Forelimb muscle (tissue), 1 donor: ENCODE measurements at regions not wholly inside any gene's neighbourhood (a gene's known extent, or its start where the extent isn't known, plus 50 kb on each side); places are given as distances from the start of the nearest gene placed in this dataset.
A peak's percentile ranks its signal among the peaks of the same experiment; 100 is the strongest.

Source experiments
- DNase-seq: peaks from one replicate; pipeline ENCODE4 v3.0.0-alpha.2; 2013; ENCODE audit warnings: low read depth

- DNase-seq, result no peak
Measured at GRCh38 chr12:94714378-94715114, 64.2 kb upstream of the TMCC3 start.

GRCh38 chr12:94712815-94713515, 62.6 kb upstream of the TMCC3 start:
- no peak for DNase-seq

GRCh38 chr12:94710933-94711332, 60.6 kb upstream of the TMCC3 start:
- DNase-seq, result no peak

GRCh38 chr12:94707892-94708291, 57.5 kb upstream of the TMCC3 start:
- DNase-seq, result peak; percentile 93

DNA sequence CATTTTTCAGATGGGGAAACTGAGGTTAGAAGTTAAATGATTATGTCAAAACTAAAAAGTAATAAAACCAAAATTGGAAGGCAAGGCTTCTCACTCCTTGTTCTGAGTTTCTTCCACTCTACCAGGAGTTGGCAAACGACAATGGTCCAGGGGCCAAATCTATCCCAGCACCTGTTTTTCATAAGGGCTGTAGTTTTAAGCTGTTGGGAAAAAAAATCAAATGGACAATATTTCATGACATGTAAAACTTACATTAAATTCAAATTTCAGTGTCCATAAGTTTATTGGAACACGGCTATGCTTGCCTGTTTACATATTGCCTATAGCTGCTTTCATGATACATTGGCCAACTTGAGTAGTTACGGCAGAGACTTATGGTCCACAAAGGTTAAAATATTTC, 56.7 kb upstream of the TMCC3 start:
- no peak for DNase-seq

DNA sequence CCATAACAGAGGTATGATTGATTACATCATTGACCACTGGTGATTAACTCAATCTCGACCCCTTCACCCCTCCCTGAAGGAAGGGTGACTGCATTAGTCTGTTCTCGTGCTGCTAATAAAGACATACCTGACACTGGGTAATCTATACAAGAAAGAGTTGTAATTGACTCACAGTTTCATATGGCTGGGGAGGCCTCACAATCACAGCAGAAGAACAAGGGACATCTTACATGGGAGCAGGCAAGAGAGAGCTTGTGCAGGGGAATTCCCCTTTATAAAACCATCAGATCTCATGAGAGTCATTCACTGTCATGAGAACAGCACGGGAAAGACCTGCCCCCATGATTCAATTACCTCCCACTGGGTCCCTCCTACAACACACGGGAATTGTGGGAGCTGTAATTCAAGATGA, 55.9 kb upstream of the TMCC3 start:
- no peak for DNase-seq

GRCh38 chr12:94705676-94706075, 55.3 kb upstream of the TMCC3 start:
- no peak for DNase-seq

GRCh38 chr12:94704452-94705306, 54.3 kb upstream of the TMCC3 start:
- DNase-seq, result no peak

DNA sequence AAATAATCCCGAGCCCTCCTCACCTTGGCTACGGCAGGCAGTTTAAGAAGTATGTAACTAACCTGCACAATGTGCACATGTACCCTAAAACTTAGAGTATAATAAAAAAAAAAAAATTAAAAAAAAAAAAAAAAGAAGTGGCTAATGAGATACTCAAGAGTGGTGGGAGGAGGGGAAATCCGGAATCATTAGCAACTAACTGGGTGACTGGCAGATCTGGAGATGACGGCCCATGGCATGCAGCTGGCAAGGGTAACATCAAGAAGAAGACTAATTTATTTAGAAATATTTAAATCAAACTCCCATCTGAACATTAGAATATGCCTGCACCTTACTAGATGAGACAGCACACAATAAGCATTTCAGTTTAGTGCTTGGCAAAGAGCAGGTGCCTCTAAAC, 52.3 kb upstream of the TMCC3 start:
- DNase-seq, result no peak

DNA sequence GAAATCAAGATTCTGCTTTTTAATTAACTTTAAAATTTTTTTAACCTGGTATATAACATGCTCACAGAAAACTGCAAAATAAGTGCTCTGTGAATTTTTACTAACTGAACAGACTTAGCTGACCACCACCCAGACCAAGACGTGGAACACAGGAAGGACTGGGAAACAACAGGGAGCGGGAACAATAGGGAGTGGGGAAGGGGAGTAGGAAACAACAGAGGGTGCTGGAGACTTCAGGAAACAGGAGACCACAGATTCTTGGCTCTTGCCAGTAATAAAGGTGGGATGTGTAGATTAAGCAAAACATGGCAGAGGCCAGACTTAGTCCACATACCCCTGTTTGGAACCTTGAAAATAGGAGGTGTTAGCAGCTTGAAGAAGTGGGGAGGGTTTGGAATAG, 51.4 kb upstream of the TMCC3 start:
- DNase-seq, result no peak

DNA sequence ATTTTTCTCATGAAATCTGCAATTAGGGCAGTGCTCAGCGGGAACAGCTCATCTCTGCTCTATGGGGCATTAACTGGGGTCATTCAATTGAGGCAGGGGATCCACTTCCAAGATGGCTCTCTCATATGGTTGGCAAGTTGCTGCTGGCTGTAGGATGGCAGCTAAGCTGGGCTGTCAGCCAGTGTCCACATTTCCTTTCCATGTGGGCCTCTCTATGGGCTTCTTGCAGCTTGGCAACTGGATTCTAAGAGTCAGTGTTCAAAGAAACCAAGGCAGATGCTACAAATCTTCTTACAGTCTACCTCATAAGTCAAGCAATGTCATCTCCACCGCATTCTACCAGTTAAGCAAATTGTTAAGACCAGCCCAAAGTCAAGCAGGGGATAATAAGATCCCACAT, 50.3 kb upstream of the TMCC3 start:
- no peak for DNase-seq
